ENCODE measurements at regions not wholly inside any gene's neighbourhood (a gene's known extent, or its start where the extent isn't known, plus 50 kb on each side); places are given as distances from the start of the nearest gene placed in this dataset.

DNA sequence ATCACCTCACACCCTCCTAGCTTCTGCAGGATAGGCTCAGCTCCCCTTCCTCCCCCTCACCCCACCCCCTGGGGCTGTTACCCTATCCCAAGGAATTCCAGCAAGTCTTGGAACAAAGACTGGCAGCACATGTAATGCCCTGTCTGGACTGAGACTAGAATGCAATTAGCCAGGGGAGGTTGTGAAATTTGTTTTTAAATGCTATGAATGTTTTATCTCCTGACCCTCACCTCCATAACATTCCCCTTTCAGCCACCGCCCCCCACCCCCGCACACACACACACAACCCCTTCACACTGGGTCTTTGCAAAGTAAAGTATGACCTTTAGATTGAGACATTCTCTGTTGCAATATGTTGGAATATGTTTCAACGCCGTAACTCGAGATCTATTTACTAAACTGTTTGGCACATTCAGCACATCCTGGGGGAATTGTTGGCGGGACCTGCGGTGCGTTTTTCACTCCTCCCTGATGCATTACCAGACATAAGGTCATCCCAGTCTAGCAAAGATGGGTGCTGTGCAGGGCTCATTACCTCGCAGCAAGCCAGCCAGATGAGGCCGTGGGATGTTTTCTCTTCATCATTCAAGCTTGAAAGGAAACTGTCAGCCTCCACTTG is 290.7 kb upstream of the SLC14A2 start:
- TF ChIP-seq, protein P1, sequence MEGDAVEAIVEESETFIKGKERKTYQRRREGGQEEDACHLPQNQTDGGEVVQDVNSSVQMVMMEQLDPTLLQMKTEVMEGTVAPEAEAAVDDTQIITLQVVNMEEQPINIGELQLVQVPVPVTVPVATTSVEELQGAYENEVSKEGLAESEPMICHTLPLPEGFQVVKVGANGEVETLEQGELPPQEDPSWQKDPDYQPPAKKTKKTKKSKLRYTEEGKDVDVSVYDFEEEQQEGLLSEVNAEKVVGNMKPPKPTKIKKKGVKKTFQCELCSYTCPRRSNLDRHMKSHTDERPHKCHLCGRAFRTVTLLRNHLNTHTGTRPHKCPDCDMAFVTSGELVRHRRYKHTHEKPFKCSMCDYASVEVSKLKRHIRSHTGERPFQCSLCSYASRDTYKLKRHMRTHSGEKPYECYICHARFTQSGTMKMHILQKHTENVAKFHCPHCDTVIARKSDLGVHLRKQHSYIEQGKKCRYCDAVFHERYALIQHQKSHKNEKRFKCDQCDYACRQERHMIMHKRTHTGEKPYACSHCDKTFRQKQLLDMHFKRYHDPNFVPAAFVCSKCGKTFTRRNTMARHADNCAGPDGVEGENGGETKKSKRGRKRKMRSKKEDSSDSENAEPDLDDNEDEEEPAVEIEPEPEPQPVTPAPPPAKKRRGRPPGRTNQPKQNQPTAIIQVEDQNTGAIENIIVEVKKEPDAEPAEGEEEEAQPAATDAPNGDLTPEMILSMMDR (conservative IDR thresholded peaks at IDR 0.05; ENCODE audit: low read depth in 2 of 2): no peak
- TF ChIP-seq POLR2AphosphoS5 (IDR thresholded peaks at IDR 0.05; ENCODE audit: low read depth): no peak
- no peak for TF ChIP-seq CREB1 (CRISPR knock-in tag; IDR thresholded peaks at IDR 0.05; ENCODE audit: low read depth)
- TF ChIP-seq, protein P2, sequence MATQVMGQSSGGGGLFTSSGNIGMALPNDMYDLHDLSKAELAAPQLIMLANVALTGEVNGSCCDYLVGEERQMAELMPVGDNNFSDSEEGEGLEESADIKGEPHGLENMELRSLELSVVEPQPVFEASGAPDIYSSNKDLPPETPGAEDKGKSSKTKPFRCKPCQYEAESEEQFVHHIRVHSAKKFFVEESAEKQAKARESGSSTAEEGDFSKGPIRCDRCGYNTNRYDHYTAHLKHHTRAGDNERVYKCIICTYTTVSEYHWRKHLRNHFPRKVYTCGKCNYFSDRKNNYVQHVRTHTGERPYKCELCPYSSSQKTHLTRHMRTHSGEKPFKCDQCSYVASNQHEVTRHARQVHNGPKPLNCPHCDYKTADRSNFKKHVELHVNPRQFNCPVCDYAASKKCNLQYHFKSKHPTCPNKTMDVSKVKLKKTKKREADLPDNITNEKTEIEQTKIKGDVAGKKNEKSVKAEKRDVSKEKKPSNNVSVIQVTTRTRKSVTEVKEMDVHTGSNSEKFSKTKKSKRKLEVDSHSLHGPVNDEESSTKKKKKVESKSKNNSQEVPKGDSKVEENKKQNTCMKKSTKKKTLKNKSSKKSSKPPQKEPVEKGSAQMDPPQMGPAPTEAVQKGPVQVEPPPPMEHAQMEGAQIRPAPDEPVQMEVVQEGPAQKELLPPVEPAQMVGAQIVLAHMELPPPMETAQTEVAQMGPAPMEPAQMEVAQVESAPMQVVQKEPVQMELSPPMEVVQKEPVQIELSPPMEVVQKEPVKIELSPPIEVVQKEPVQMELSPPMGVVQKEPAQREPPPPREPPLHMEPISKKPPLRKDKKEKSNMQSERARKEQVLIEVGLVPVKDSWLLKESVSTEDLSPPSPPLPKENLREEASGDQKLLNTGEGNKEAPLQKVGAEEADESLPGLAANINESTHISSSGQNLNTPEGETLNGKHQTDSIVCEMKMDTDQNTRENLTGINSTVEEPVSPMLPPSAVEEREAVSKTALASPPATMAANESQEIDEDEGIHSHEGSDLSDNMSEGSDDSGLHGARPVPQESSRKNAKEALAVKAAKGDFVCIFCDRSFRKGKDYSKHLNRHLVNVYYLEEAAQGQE (IDR thresholded peaks at IDR 0.05; ENCODE audit: unreplicated experiment): no peak
- TF ChIP-seq EZH2 (IDR thresholded peaks at IDR 0.05; ENCODE audit: low read depth, unreplicated experiment): no peak
- TF ChIP-seq, protein P3, sequence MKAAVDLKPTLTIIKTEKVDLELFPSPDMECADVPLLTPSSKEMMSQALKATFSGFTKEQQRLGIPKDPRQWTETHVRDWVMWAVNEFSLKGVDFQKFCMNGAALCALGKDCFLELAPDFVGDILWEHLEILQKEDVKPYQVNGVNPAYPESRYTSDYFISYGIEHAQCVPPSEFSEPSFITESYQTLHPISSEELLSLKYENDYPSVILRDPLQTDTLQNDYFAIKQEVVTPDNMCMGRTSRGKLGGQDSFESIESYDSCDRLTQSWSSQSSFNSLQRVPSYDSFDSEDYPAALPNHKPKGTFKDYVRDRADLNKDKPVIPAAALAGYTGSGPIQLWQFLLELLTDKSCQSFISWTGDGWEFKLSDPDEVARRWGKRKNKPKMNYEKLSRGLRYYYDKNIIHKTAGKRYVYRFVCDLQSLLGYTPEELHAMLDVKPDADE (IDR thresholded peaks at IDR 0.05): no peak
- no peak for TF ChIP-seq EZH2phosphoT487 (IDR thresholded peaks at IDR 0.05; ENCODE audit: unreplicated experiment)
- no peak for TF ChIP-seq ZNF331 (CRISPR knock-in tag; IDR thresholded peaks at IDR 0.05; ENCODE audit: low read depth)
- no peak for TF ChIP-seq JUNB (IDR thresholded peaks at IDR 0.05; ENCODE audit: unreplicated experiment)
